ENCODE measurements at regions not wholly inside any gene's neighbourhood (a gene's known extent, or its start where the extent isn't known, plus 50 kb on each side); places are given as distances from the start of the nearest gene placed in this dataset.

DNA sequence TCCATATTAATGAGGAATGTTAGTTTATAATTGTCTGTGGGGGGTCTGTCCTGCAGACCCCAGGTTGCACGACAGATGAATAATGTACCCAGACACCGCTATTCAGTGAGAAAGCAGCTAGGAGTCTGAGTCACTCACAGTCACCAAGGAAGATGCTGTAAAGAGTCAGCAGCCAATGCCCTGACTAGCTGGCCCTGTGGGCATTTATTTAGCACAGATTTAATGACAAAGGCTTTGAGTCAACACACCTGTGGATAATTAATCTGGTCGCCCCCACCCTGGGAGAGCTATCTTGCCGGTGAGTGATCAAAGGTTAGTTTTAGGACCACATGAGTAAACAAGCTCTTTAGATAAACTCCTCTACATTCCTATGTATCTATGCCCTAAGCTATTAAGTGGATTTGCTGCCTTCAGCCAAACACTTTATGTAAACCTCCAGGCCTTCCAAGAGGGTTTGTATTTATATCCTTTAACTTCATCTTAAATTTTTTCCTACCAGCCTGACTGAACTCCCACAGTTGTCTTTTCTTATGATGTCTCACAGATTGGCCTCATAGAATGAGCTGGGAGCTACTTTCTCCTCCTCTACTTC, 180.0 kb upstream of the ADCY1 start (continued):
- TF ChIP-seq, protein P1, sequence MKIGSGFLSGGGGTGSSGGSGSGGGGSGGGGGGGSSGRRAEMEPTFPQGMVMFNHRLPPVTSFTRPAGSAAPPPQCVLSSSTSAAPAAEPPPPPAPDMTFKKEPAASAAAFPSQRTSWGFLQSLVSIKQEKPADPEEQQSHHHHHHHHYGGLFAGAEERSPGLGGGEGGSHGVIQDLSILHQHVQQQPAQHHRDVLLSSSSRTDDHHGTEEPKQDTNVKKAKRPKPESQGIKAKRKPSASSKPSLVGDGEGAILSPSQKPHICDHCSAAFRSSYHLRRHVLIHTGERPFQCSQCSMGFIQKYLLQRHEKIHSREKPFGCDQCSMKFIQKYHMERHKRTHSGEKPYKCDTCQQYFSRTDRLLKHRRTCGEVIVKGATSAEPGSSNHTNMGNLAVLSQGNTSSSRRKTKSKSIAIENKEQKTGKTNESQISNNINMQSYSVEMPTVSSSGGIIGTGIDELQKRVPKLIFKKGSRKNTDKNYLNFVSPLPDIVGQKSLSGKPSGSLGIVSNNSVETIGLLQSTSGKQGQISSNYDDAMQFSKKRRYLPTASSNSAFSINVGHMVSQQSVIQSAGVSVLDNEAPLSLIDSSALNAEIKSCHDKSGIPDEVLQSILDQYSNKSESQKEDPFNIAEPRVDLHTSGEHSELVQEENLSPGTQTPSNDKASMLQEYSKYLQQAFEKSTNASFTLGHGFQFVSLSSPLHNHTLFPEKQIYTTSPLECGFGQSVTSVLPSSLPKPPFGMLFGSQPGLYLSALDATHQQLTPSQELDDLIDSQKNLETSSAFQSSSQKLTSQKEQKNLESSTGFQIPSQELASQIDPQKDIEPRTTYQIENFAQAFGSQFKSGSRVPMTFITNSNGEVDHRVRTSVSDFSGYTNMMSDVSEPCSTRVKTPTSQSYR (CRISPR knock-in tag; IDR thresholded peaks at IDR 0.05), result no peak
- TF ChIP-seq, protein P2, sequence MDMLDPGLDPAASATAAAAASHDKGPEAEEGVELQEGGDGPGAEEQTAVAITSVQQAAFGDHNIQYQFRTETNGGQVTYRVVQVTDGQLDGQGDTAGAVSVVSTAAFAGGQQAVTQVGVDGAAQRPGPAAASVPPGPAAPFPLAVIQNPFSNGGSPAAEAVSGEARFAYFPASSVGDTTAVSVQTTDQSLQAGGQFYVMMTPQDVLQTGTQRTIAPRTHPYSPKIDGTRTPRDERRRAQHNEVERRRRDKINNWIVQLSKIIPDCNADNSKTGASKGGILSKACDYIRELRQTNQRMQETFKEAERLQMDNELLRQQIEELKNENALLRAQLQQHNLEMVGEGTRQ (CRISPR knock-in tag; IDR thresholded peaks at IDR 0.05), result no peak
- TF ChIP-seq GABPB1 (CRISPR knock-in tag; IDR thresholded peaks at IDR 0.05), result no peak

DNA sequence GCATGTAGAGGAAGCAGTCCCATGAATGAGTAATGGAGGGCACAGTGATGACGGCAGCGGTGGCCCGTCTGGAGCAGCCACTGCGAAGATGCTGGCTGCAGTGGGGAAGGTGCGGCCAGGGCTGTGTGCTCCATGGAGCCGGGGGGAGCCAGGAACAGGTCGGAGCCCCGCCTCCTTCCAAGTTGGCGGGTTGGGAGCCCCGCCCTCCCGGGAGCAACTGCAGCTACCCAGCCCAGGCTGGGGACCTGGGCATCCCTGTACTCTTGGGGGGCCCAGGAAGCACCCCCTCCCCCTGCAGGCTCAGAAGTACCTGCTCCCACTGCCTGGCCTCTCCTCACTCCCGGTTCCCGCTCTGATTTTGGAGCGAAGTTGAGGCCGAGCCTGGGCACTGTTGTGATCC, 175.1 kb upstream of the ADCY1 start:
- CTCF ChIA-PET, result no interaction called here
- H3K4me1 Mint-ChIP-seq, result no peaks in the 10 kb centered on the region
- POLR2A ChIA-PET, result no interaction called here

DNA sequence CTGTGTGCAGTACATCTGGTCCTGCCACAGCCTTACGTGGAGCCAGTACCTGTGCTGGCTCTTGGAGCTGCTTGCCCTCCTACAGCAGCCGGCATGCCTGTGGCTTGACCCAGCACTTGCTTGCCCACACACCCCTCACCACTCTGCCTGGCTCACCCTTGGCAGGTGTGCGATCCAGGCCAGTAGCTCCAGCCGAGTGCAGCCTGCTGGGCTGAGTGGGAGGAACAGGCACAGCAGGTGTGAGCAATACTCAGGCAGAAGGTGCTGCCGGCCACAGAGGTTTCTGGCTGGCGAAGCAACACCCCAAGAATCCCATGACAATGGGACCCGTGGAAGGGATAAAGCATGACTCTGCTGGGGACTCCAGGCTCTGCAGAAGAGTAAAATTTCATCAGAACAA, 173.5 kb upstream of the ADCY1 start:
- POLR2A ChIA-PET, result interaction anchor here (0.6 to 1.2 kb wide), 2 partner anchors 13 to 51 kb away, joined by 3 to 7 read pairs; no protein-coding TSS in a partner anchor
- DNase-seq (ENCODE audit: low spot score), result no peak
- Mint-ChIP-seq H3K9me3 (peaks cover 47% of the 10 kb centered on the region), H3K4me3 (no peak overlapping the region), H3K4me1 (no peaks in the 10 kb centered on the region), H3K27ac (no peak overlapping the region), H3K27me3 (ENCODE audit: low read depth) (peaks cover 2% of the 10 kb centered on the region; the same call in 1 of the 2 replicates), H3K36me3 (peaks cover 7% of the 10 kb centered on the region)
- ATAC-seq, result no peak
- TF ChIP-seq, protein P3, sequence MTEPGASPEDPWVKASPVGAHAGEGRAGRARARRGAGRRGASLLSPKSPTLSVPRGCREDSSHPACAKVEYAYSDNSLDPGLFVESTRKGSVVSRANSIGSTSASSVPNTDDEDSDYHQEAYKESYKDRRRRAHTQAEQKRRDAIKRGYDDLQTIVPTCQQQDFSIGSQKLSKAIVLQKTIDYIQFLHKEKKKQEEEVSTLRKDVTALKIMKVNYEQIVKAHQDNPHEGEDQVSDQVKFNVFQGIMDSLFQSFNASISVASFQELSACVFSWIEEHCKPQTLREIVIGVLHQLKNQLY (CRISPR knock-in tag; IDR thresholded peaks at IDR 0.05), result no peak
- TF ChIP-seq RORB (CRISPR knock-in tag; IDR thresholded peaks at IDR 0.05), result no peak
- TF ChIP-seq ETV6 (CRISPR knock-in tag; IDR thresholded peaks at IDR 0.05), result no peak
- TF ChIP-seq, protein P4, sequence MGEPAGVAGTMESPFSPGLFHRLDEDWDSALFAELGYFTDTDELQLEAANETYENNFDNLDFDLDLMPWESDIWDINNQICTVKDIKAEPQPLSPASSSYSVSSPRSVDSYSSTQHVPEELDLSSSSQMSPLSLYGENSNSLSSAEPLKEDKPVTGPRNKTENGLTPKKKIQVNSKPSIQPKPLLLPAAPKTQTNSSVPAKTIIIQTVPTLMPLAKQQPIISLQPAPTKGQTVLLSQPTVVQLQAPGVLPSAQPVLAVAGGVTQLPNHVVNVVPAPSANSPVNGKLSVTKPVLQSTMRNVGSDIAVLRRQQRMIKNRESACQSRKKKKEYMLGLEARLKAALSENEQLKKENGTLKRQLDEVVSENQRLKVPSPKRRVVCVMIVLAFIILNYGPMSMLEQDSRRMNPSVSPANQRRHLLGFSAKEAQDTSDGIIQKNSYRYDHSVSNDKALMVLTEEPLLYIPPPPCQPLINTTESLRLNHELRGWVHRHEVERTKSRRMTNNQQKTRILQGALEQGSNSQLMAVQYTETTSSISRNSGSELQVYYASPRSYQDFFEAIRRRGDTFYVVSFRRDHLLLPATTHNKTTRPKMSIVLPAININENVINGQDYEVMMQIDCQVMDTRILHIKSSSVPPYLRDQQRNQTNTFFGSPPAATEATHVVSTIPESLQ (CRISPR knock-in tag; IDR thresholded peaks at IDR 0.05), result no peak
- CTCF ChIA-PET, result interaction anchor here (0.9 kb wide), 1 partner anchor 263 kb away, joined by 5 read pairs; no protein-coding TSS in a partner anchor

More for the DNA sequence above, 175.1 kb upstream of the ADCY1 start:
- TF ChIP-seq FOXK1 (CRISPR knock-in tag; IDR thresholded peaks at IDR 0.05), result no peak
- TF ChIP-seq MXD4 (CRISPR knock-in tag; IDR thresholded peaks at IDR 0.05; ENCODE audit: borderline replicate concordance), result no peak
- Mint-ChIP-seq H3K4me3 (no peak overlapping the region), H3K36me3 (peaks cover 18% of the 10 kb centered on the region), H3K27ac (no peak overlapping the region), H3K27me3 (ENCODE audit: low read depth) (peaks cover 2% of the 10 kb centered on the region; the same call in 1 of the 2 replicates), H3K9me3 (peaks cover 56% of the 10 kb centered on the region)
- ATAC-seq (peak; percentile 48), DNase-seq (ENCODE audit: low spot score) (no peak)

DNA sequence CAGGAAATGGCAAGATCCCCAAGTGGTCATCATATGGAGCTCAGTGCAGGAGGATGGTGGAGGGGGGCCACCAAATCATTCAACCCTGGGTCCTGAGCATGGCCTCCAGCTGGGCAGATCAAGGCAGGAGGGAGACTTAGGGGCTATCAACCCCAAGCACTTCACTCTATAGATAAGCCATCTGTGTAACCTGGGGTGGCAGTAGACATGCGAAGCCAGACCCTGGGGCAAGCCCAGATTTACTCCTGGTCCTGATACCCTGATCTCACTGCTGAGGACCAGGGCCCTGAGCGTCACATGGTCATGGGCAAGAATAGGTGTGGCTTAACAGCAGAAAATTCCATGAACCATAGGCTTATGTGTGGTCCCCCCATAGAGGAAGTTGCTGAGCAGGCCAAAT, 173.0 kb upstream of the ADCY1 start:
- no peak for ATAC-seq
- Mint-ChIP-seq H3K27me3 (ENCODE audit: low read depth) (peaks cover 2% of the 10 kb centered on the region; the same call in 1 of the 2 replicates), H3K27ac (no peak overlapping the region), H3K4me1 (no peaks in the 10 kb centered on the region), H3K9me3 (peaks cover 43% of the 10 kb centered on the region), H3K4me3 (no peak overlapping the region), H3K36me3 (peaks cover 4% of the 10 kb centered on the region; the same call in 1 of the 2 replicates)
- TF ChIP-seq NFATC4 (CRISPR knock-in tag; IDR thresholded peaks at IDR 0.05) (no peak), PRRX2 (CRISPR knock-in tag; IDR thresholded peaks at IDR 0.05) (no peak), NFE2L1 (CRISPR knock-in tag; IDR thresholded peaks at IDR 0.05) (no peak), TEAD4 (CRISPR knock-in tag; IDR thresholded peaks at IDR 0.05) (no peak)
- TF ChIP-seq, protein P5, sequence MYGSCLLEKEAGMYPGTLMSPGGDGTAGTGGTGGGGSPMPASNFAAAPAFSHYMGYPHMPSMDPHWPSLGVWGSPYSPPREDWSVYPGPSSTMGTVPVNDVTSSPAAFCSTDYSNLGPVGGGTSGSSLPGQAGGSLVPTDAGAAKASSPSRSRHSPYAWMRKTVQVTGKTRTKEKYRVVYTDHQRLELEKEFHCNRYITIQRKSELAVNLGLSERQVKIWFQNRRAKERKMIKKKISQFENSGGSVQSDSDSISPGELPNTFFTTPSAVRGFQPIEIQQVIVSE (CRISPR knock-in tag; IDR thresholded peaks at IDR 0.05; ENCODE audit: borderline replicate concordance), result no peak
- TF ChIP-seq, protein P6, sequence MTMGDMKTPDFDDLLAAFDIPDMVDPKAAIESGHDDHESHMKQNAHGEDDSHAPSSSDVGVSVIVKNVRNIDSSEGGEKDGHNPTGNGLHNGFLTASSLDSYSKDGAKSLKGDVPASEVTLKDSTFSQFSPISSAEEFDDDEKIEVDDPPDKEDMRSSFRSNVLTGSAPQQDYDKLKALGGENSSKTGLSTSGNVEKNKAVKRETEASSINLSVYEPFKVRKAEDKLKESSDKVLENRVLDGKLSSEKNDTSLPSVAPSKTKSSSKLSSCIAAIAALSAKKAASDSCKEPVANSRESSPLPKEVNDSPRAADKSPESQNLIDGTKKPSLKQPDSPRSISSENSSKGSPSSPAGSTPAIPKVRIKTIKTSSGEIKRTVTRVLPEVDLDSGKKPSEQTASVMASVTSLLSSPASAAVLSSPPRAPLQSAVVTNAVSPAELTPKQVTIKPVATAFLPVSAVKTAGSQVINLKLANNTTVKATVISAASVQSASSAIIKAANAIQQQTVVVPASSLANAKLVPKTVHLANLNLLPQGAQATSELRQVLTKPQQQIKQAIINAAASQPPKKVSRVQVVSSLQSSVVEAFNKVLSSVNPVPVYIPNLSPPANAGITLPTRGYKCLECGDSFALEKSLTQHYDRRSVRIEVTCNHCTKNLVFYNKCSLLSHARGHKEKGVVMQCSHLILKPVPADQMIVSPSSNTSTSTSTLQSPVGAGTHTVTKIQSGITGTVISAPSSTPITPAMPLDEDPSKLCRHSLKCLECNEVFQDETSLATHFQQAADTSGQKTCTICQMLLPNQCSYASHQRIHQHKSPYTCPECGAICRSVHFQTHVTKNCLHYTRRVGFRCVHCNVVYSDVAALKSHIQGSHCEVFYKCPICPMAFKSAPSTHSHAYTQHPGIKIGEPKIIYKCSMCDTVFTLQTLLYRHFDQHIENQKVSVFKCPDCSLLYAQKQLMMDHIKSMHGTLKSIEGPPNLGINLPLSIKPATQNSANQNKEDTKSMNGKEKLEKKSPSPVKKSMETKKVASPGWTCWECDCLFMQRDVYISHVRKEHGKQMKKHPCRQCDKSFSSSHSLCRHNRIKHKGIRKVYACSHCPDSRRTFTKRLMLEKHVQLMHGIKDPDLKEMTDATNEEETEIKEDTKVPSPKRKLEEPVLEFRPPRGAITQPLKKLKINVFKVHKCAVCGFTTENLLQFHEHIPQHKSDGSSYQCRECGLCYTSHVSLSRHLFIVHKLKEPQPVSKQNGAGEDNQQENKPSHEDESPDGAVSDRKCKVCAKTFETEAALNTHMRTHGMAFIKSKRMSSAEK (CRISPR knock-in tag; IDR thresholded peaks at IDR 0.05; ENCODE audit: borderline replicate concordance), result no peak
- DNase-seq (ENCODE audit: low spot score), result no peak
- ChIA-PET POLR2A (interaction anchor here (1.2 kb wide), 1 partner anchor 13 kb away, joined by 3 read pairs; no protein-coding TSS in a partner anchor), CTCF (no interaction called here)

Data from WTC11 (cell line).